Peyer's patch (tissue), 4 donors: ENCODE measurements at regions not wholly inside any gene's neighbourhood (a gene's known extent, or its start where the extent isn't known, plus 50 kb on each side); places are given as distances from the start of the nearest gene placed in this dataset.

Source experiments
- POLR2A ChIP-seq, 2 donors: fragments of 450-650 bp; IDR thresholded peaks; one replicate each; pipeline ENCODE4 v1.5.1; 2017; ENCODE audit warnings: antibody characterized with exemption in 2 of 2, mild to moderate bottlenecking in 2 of 2, moderate library complexity in 2 of 2
- TF ChIP-seq, protein P1 (sequence below), 6 experiments: fragments of 450-650 bp in 4 of 6; fragments of 200-600 bp in 2 of 6; sonication (generic) in 1 of 6; IDR thresholded peaks; one replicate each; pipeline ENCODE4 v1.5.1; 2017 to 2019; ENCODE audit warnings: antibody characterized with exemption in 6 of 6, mild to moderate bottlenecking in 3 of 6, moderate library complexity in 1 of 6

DNA sequence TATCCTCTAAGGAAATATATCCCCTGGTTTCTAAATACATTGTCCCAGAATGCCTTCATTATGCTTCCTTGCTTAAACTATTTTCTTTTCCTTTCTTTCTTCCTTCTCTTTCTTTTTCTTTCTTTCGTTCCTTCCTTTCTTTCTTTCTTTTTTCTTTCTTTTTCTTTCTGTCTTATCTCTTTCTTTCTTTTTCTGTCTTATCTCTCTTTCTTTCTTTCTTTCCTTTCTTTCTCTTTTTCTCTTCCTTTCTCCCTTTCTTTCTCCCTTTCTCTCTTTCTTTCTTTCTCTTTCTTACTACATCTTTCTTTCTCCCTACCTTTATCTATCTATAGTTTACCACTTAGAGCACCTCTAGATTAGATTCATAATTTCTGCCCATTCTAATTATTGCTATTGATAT, 552.1 kb downstream of the PYDC2 start:
- TF ChIP-seq, protein P1, sequence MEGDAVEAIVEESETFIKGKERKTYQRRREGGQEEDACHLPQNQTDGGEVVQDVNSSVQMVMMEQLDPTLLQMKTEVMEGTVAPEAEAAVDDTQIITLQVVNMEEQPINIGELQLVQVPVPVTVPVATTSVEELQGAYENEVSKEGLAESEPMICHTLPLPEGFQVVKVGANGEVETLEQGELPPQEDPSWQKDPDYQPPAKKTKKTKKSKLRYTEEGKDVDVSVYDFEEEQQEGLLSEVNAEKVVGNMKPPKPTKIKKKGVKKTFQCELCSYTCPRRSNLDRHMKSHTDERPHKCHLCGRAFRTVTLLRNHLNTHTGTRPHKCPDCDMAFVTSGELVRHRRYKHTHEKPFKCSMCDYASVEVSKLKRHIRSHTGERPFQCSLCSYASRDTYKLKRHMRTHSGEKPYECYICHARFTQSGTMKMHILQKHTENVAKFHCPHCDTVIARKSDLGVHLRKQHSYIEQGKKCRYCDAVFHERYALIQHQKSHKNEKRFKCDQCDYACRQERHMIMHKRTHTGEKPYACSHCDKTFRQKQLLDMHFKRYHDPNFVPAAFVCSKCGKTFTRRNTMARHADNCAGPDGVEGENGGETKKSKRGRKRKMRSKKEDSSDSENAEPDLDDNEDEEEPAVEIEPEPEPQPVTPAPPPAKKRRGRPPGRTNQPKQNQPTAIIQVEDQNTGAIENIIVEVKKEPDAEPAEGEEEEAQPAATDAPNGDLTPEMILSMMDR (IDR thresholded peaks at IDR 0.05): no peak
- no peak for TF ChIP-seq POLR2A (IDR thresholded peaks at IDR 0.05)
